HL-60 (cell line): ENCODE measurements at regions not wholly inside any gene's neighbourhood (a gene's known extent, or its start where the extent isn't known, plus 50 kb on each side); places are given as distances from the start of the nearest gene placed in this dataset.

Experiments
- DNase-seq, 2 experiments: peaks; one replicate each; pipeline ENCODE4 v3.0.0-alpha.2; 2010 to 2020; ENCODE audit warnings: low read depth in 1 of 2, low spot score in 1 of 2
- H3K27ac ChIP-seq: fragments of 250-450 bp; sonication (Bioruptor Pico); replicated peaks from 2 replicates; pipeline ENCODE4 v1.5.1; 2020; ENCODE audit warnings: mild to moderate bottlenecking, moderate library complexity
- H3K27me3 ChIP-seq: fragments of 250-450 bp; sonication (Bioruptor Pico); 2 replicates; pipeline ENCODE4 v1.5.1; 2021; ENCODE audit warnings: mild to moderate bottlenecking, moderate library complexity; ENCODE audit not compliant: insufficient read depth, poor library complexity, severe bottlenecking
- H3K4me3 ChIP-seq: replicated peaks from 2 replicates; pipeline ENCODE4 v1.5.1; 2011; ENCODE audit warnings: mild to moderate bottlenecking, control low read depth, low read length; ENCODE audit not compliant: insufficient read depth
- CTCF ChIP-seq: IDR thresholded peaks from one replicate; pipeline ENCODE4 v1.5.1; 2011; ENCODE audit warnings: low read length, control low read depth, inconsistent platforms; ENCODE audit not compliant: insufficient read depth
- GABPA ChIP-seq: IDR thresholded peaks from 2 replicates; pipeline ENCODE4 v1.6.1; 2012; ENCODE audit warnings: low read depth
- POLR2AphosphoS5 ChIP-seq: IDR thresholded peaks from 2 replicates; pipeline ENCODE4 v1.6.1; 2012; ENCODE audit warnings: low read depth
- SPI1 ChIP-seq: IDR thresholded peaks from 2 replicates; pipeline ENCODE4 v1.6.1; 2012; ENCODE audit warnings: low read depth, mild to moderate bottlenecking, borderline replicate concordance
- TF ChIP-seq, protein P1 (sequence below): IDR thresholded peaks from 2 replicates; pipeline ENCODE4 v1.6.1; 2012; ENCODE audit warnings: low read depth; ENCODE audit not compliant: insufficient replicate concordance

GRCh38 chr6:170122651-170123050 lies 168.2 kb downstream of the DLL1 start:
- TF ChIP-seq SPI1 (no peak), POLR2AphosphoS5 (no peak)
- Histone ChIP-seq H3K4me3 (no peak overlapping the region), H3K27ac (no peak overlapping the region), H3K27me3 (no peaks in the 10 kb centered on the region)
- no peak for DNase-seq

DNA sequence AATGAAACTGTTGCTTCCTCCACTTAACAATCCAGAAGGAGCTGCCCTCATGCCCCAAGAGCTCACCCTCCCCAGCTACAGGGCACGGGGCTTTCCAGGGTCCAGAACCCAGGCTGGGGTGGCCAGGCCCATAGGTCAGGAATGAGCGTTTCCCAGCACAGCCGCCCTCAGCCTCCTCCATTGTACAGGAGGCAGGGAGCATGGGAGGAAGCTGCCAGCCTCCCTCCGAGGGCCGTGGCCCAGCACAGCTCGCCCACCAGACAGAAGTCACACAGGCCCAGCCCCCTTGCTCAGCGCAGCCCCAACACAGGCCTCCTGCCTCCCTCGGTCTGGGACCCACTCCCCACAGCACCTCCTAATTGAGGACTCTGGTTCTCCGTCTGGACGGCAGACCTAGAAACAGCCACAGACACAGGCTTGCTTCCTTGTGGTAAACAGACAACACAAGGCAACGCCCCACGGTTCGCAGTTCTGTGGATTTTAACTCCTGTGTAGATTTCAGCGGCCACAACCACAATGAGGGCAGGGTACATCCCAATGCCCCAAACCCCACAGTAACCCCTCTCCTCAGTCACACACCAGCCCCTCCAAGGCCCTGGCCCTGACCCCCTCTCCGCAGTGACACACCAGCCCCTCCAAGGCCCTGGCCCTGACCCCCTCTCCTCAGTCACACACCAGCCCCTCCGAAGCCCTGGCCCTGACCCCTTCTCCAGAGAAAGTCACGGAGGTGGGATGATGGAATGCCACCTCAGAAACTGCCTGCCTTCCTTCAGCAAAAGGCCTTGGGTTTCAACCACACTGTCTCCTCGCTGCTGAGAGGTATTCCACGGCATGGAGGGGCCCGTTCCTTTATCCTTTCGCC lies 173.5 kb downstream of the DLL1 start:
- H3K27me3 ChIP-seq: no peaks in the 10 kb centered on the region
- no peak for DNase-seq
- TF ChIP-seq SPI1: no peak
- TF ChIP-seq GABPA: no peak

GRCh38 chr6:170116636-170117035 lies 174.2 kb downstream of the DLL1 start:
- Histone ChIP-seq H3K27ac (no peak overlapping the region), H3K4me3 (no peak overlapping the region), H3K27me3 (no peaks in the 10 kb centered on the region)
- no peak for DNase-seq
- no peak for TF ChIP-seq GABPA
- no peak for TF ChIP-seq SPI1
- no peak for TF ChIP-seq CTCF
- TF ChIP-seq POLR2AphosphoS5: no peak
- TF ChIP-seq, protein P1, sequence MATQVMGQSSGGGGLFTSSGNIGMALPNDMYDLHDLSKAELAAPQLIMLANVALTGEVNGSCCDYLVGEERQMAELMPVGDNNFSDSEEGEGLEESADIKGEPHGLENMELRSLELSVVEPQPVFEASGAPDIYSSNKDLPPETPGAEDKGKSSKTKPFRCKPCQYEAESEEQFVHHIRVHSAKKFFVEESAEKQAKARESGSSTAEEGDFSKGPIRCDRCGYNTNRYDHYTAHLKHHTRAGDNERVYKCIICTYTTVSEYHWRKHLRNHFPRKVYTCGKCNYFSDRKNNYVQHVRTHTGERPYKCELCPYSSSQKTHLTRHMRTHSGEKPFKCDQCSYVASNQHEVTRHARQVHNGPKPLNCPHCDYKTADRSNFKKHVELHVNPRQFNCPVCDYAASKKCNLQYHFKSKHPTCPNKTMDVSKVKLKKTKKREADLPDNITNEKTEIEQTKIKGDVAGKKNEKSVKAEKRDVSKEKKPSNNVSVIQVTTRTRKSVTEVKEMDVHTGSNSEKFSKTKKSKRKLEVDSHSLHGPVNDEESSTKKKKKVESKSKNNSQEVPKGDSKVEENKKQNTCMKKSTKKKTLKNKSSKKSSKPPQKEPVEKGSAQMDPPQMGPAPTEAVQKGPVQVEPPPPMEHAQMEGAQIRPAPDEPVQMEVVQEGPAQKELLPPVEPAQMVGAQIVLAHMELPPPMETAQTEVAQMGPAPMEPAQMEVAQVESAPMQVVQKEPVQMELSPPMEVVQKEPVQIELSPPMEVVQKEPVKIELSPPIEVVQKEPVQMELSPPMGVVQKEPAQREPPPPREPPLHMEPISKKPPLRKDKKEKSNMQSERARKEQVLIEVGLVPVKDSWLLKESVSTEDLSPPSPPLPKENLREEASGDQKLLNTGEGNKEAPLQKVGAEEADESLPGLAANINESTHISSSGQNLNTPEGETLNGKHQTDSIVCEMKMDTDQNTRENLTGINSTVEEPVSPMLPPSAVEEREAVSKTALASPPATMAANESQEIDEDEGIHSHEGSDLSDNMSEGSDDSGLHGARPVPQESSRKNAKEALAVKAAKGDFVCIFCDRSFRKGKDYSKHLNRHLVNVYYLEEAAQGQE: no peak

More for the DNA sequence above, 173.5 kb downstream of the DLL1 start:
- no peak overlapping the region for H3K4me3 ChIP-seq
- no peak overlapping the region for H3K27ac ChIP-seq

GRCh38 chr6:170114956-170115855 lies 175.7 kb downstream of the DLL1 start:
- DNase-seq: no peak
- Histone ChIP-seq H3K4me3 (no peak overlapping the region), H3K27me3 (no peaks in the 10 kb centered on the region), H3K27ac (no peak overlapping the region)
- TF ChIP-seq GABPA (no peak), POLR2AphosphoS5 (no peak), CTCF (no peak), SPI1 (no peak)
- TF ChIP-seq, protein P1: no peak
